Karpas-422 (cell line): ENCODE measurements at regions not wholly inside any gene's neighbourhood (a gene's known extent, or its start where the extent isn't known, plus 50 kb on each side); places are given as distances from the start of the nearest gene placed in this dataset.
"Not testable (repeated sequence)": the region's sequence is repeated elsewhere in the genome, so short reads cannot be mapped to it uniquely, and the experiment has no call there.

Source experiments
- DNase-seq: peaks from one replicate; pipeline ENCODE4 v3.0.0-alpha.2; 2015
- H2AFZ ChIP-seq: fragments of 200-600 bp; sonication (generic); 2 replicates; pipeline ENCODE4 v1.6.1; 2014; ENCODE audit warnings: antibody characterized with exemption, low read length, mixed read lengths
- H3K27ac ChIP-seq: fragments of 200-600 bp; sonication (generic); 2 replicates; pipeline ENCODE4 v1.5.1; 2014; ENCODE audit warnings: mild to moderate bottlenecking, low read length, moderate library complexity
- H3K27me3 ChIP-seq: fragments of 200-600 bp; sonication (generic); 2 replicates; pipeline ENCODE4 v1.6.1; 2014; ENCODE audit warnings: low read length, mixed read lengths
- H3K36me3 ChIP-seq: fragments of 200-600 bp; sonication (generic); 2 replicates; pipeline ENCODE4 v1.6.1; 2014; ENCODE audit warnings: low read length, mixed read lengths; ENCODE audit not compliant: insufficient read depth
- H3K4me1 ChIP-seq: fragments of 200-600 bp; sonication (generic); 2 replicates; pipeline ENCODE4 v1.6.1; 2014; ENCODE audit warnings: mild to moderate bottlenecking, low read length, mixed read lengths
- H3K4me2 ChIP-seq: fragments of 200-600 bp; sonication (generic); 2 replicates; pipeline ENCODE4 v1.6.1; 2014; ENCODE audit warnings: low read length, low read depth, mild to moderate bottlenecking; ENCODE audit not compliant: poor library complexity, severe bottlenecking
- H3K4me3 ChIP-seq: fragments of 200-600 bp; sonication (generic); 2 replicates; pipeline ENCODE4 v1.5.1; 2014; ENCODE audit warnings: mild to moderate bottlenecking, antibody characterized with exemption, low read length, mixed read lengths
- H3K79me2 ChIP-seq: fragments of 200-600 bp; sonication (generic); 2 replicates; pipeline ENCODE4 v1.6.1; 2014; ENCODE audit warnings: mild to moderate bottlenecking, low read length, mixed read lengths
- H3K9ac ChIP-seq: fragments of 200-600 bp; sonication (generic); 2 replicates; pipeline ENCODE4 v1.6.0; 2014; ENCODE audit warnings: low read length
- H3K9me2 ChIP-seq: fragments of 200-600 bp; sonication (generic), shearing (Covaris generic); replicated peaks from 2 replicates; pipeline ENCODE4 v1.6.0; 2014; ENCODE audit warnings: mild to moderate bottlenecking, low read length, moderate library complexity; ENCODE audit not compliant: insufficient read depth
- H3K9me3 ChIP-seq: fragments of 300-700, 200-600 bp; sonication (generic); 2 replicates; pipeline ENCODE4 v1.6.1; 2014; ENCODE audit warnings: low read length, mixed read lengths
- H4K20me1 ChIP-seq: fragments of 200-600 bp; sonication (generic); 2 replicates; pipeline ENCODE4 v1.6.1; 2014; ENCODE audit warnings: mild to moderate bottlenecking, antibody characterized with exemption, low read length, low read depth; ENCODE audit not compliant: insufficient read depth

GRCh38 chr7:32768866-32769510 lies 122.6 kb downstream of the KBTBD2 start:
- not testable (repeated sequence) for H3K4me3 ChIP-seq, DNase-seq, H3K27me3 ChIP-seq, H2AFZ ChIP-seq, H3K9ac ChIP-seq, H3K36me3 ChIP-seq, H3K79me2 ChIP-seq, H4K20me1 ChIP-seq, H3K9me2 ChIP-seq, H3K4me1 ChIP-seq, H3K9me3 ChIP-seq, H3K27ac ChIP-seq, H3K4me2 ChIP-seq

DNA sequence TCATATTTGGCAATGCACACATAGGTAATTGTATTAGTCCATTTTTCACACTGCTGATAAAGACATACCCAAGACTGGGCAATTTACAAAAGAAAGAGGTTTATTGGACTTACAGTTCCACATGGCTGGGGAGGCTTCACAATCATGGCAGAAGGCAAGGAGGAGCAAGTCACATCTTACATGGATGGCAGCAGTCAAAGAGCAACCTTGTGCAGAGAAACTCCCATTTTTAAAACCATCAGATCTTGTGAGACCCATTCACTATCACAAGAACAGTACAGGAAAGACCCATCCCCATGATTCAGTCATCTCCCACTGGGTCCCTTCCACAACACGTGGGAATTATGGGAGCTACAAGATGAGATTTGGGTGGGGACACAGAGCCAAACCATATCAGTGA lies 123.2 kb downstream of the KBTBD2 start:
- H3K27ac ChIP-seq, DNase-seq, H3K36me3 ChIP-seq, H3K79me2 ChIP-seq, H3K9ac ChIP-seq, H2AFZ ChIP-seq, H3K4me2 ChIP-seq, H3K9me2 ChIP-seq, H3K27me3 ChIP-seq, H3K4me3 ChIP-seq, H3K9me3 ChIP-seq, H3K4me1 ChIP-seq, H4K20me1 ChIP-seq: not testable (repeated sequence)

DNA sequence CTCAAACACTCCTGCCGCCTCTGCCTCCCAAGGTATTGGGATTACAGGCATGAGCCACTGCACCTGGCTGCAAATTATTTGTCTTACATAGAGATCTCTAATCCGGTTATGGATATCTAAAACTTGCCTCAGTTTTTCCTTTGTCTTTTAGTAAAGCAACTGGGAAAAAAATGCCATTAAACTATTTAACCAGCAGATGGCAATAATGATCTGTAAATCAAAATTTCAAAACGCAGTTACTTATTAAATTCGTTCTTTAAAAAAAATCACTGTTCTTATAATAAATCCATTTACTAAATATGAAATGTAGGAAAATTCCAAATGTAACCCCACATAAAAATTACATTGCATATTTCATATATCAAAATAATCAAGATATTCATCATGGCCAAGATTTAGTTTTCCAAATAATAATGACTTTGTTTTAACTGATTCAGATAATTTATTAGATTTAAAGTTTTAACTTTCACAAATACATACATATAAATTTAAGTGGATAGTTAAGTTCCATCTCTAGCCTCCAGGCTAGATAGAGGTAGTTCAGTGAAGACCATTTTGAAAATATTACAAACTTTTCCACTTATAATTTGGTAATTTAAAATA lies 125.8 kb downstream of the KBTBD2 start:
- not testable (repeated sequence) for H3K27me3 ChIP-seq, H3K27ac ChIP-seq, H3K9me3 ChIP-seq, H3K36me3 ChIP-seq, H4K20me1 ChIP-seq, H2AFZ ChIP-seq, H3K9ac ChIP-seq, H3K4me1 ChIP-seq, H3K4me3 ChIP-seq, H3K4me2 ChIP-seq, H3K79me2 ChIP-seq, H3K9me2 ChIP-seq
- DNase-seq, result peak; percentile 60

GRCh38 chr7:32765185-32765584 lies 126.4 kb downstream of the KBTBD2 start:
- no peak overlapping the region for H3K4me2 ChIP-seq
- no peaks in the 10 kb centered on the region for H3K9me2 ChIP-seq
- no peaks in the 10 kb centered on the region for H4K20me1 ChIP-seq
- H3K4me1 ChIP-seq, result no peaks in the 10 kb centered on the region
- H3K79me2 ChIP-seq, result no peaks in the 10 kb centered on the region
- no peaks in the 10 kb centered on the region for H3K27me3 ChIP-seq
- no peaks in the 10 kb centered on the region for H3K36me3 ChIP-seq
- no peaks in the 10 kb centered on the region for H3K9me3 ChIP-seq
- no peak overlapping the region for H3K4me3 ChIP-seq
- H3K27ac ChIP-seq, result no peak overlapping the region
- H2AFZ ChIP-seq, result no peak overlapping the region
- no peak for DNase-seq
- no peak overlapping the region for H3K9ac ChIP-seq

- Histone ChIP-seq H3K9me3 (no peaks in the 10 kb centered on the region), H3K9ac (no peak overlapping the region), H3K27ac (no peak overlapping the region), H3K4me3 (no peak overlapping the region), H3K27me3 (no peaks in the 10 kb centered on the region), H3K9me2 (no peaks in the 10 kb centered on the region), H3K4me2 (no peak overlapping the region), H2AFZ (no peak overlapping the region), H3K4me1 (no peaks in the 10 kb centered on the region), H3K36me3 (no peaks in the 10 kb centered on the region), H3K79me2 (no peaks in the 10 kb centered on the region), H4K20me1 (no peaks in the 10 kb centered on the region)
- no peak for DNase-seq
Measured at GRCh38 chr7:32762925-32763293, 128.7 kb downstream of the KBTBD2 start.

DNA sequence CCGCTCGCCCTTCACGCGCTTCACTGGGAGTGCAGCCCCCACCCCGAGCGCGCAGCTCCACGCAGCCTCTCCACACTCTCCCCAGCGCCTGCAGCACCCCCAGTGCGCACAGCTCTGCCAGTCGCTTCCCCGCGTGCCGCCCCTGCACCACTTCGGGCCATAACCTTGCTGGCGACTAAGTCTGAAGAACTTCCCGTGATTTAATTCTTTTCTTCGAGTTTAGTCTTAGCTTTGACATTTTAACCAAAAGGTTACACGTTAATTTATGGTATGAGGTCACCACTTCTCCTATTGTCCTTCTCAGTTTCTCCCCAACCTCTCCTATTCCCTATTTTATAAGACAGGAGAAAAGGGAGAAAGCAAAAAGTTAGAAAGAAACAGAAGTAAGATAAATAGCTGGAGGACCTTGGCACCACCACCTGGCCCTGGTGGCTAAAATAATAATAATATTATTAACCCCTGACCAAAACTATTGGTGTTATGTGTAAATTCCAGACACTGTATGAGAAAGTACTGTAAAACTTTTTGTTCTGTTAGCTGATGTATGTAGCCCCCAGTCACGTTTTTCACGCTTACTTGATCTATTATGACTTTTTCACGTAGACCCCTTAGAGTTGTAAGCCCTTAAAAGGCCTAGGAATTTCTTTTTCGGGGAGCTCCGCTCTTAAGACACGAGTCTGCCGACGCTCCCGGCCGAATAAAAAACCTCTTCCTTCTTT lies 129.2 kb downstream of the KBTBD2 start:
- H3K9me2 ChIP-seq, H3K9ac ChIP-seq, H3K4me2 ChIP-seq, H3K4me1 ChIP-seq, H3K4me3 ChIP-seq, DNase-seq, H3K9me3 ChIP-seq, H2AFZ ChIP-seq, H3K27me3 ChIP-seq, H3K27ac ChIP-seq, H3K36me3 ChIP-seq, H4K20me1 ChIP-seq, H3K79me2 ChIP-seq: not testable (repeated sequence)

DNA sequence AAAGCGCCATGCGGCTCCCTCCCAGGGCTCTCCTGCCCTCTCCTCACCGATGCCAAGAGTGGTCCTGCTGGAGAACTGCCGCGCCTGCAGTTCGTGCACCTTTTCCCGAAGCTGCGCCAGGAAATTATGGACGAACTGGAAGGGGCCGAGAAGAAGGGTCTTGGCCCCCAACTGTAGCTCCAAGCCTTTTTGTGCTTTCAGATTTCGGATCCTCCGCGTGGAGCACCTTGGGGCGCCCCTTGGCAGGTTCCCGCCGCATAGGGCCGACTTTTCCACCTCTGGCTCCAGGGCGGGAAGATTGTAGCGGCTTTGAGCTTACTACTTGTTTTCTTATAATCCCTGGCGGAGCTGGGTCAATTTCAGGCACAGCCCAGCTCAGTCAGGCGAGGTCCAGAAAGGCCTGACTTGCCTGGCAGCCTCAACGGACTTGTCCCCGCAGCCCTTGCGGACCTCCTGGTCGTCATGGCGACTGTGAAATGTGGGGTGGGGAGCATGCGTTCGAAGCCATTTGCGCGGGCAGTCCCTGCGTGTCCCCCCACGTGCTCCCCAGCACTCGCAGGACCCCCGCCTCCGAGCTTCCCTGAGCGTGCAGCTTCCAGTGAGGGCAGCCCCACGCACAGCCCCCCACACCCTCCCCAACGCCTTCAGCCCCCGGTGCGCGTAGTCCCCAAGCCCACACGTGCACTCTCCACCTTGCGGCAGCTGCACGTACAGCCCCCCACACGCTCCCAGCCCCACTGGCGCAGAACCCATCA lies 129.9 kb downstream of the KBTBD2 start:
- Histone ChIP-seq H3K27me3 (no peaks in the 10 kb centered on the region), H3K27ac (no peak overlapping the region), H3K9me2 (no peaks in the 10 kb centered on the region), H2AFZ (no peak overlapping the region), H4K20me1 (no peaks in the 10 kb centered on the region), H3K4me1 (no peaks in the 10 kb centered on the region), H3K9me3 (no peaks in the 10 kb centered on the region), H3K36me3 (no peaks in the 10 kb centered on the region), H3K4me3 (no peak overlapping the region), H3K9ac (no peak overlapping the region), H3K4me2 (no peak overlapping the region), H3K79me2 (no peaks in the 10 kb centered on the region)
- no peak for DNase-seq

GRCh38 chr7:32760755-32761154 lies 130.8 kb downstream of the KBTBD2 start:
- not testable (repeated sequence) for H3K27ac ChIP-seq, H3K27me3 ChIP-seq, H3K4me1 ChIP-seq, H3K9me3 ChIP-seq, H3K9ac ChIP-seq, H3K4me2 ChIP-seq, H3K4me3 ChIP-seq, H3K36me3 ChIP-seq, DNase-seq, H4K20me1 ChIP-seq, H3K79me2 ChIP-seq, H3K9me2 ChIP-seq, H2AFZ ChIP-seq
